Fibroblast of skin of right biceps (primary cell): ENCODE measurements at regions not wholly inside any gene's neighbourhood (a gene's known extent, or its start where the extent isn't known, plus 50 kb on each side); places are given as distances from the start of the nearest gene placed in this dataset.

Experiments used
- DNase-seq: peaks from one replicate; pipeline ENCODE4 v3.0.0-alpha.2; 2013

DNA sequence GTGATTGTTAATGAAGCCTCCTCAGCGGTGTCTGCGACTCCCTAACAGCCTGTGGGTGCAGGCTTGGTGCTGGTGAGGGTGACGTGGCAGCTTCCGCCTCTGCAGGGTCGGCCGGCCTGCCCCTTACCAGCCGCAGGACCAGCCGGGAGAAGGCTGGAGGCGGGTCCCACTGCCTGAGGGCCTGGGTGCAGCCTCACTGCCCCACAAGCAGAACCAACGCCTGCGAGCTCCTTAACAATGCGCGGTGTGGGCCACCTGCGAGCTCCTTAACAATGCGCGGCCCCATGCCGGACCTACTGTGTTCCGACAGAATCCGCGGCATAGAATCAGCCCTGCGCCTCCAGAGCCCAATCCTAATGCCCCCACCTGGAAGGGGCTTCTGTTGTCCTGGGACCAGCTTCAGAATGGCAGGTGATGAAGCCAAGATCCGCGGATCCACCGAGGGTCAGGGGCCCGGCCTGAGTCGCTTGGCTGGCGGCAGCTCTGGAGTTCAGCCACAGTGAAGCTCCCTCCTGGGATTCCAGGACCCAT, 54.4 kb upstream of the AJAP1 start:
- DNase-seq = no peak

DNA sequence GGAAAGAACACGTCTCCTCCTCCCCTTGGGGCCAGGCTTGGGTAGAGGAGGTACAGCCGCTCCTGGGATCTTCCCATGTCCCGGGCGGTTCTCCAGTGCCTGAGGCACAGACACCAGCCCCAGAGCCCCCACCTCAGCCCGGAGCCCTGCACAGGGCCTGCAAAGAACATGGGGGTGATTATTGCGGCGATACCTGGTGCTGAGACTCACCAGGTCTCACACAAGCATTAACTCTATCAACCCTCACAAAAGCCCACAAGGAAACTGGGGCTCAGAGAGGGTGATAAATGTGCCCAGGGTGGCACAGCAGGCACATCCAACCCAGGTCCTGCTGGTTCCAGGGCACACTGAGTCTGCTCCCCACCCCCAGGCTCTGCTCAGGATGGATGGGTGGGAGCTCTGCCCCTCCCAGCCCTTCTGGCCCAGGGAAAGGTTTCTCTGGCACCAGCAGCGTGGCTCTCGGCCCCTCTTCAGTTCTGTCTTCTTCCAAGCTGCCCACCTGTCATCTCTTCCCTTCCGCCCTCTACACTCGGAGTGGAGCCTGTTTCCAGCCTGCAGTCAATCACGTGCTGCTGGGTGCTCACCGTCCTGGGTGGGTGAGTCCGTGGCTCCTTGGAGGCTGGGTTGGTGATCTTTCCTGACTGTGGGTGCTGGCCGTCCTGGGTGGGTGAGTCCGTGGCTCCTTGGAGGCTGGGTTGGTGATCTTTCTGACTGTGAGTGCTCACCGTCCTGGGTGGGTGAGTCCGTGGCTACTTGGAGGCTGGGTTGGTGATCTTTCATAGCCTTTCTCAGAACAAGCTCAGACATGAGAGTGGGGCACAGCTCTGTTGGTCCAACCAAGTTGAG, 53.6 kb upstream of the AJAP1 start:
- DNase-seq = no peak

DNA sequence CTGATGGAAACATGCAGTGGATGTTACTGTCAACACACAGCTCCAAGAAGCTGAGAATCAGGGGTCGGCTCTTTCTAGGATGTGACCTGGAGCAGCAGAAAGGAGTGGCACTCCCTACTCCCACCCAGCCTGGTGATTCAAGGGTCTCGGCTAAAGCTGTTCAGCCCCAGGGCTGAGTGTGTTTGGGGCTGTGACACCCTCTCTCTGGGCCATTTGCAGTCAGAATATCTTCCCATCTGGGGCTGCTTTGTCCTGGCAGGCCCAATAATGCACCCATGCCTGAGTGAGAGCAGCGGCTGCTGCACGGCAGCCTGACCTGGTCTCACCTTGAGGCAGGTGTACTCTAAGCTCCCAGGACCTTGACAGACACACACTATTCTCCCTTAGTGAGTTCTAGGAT, 52.5 kb upstream of the AJAP1 start:
- DNase-seq = no peak

DNA sequence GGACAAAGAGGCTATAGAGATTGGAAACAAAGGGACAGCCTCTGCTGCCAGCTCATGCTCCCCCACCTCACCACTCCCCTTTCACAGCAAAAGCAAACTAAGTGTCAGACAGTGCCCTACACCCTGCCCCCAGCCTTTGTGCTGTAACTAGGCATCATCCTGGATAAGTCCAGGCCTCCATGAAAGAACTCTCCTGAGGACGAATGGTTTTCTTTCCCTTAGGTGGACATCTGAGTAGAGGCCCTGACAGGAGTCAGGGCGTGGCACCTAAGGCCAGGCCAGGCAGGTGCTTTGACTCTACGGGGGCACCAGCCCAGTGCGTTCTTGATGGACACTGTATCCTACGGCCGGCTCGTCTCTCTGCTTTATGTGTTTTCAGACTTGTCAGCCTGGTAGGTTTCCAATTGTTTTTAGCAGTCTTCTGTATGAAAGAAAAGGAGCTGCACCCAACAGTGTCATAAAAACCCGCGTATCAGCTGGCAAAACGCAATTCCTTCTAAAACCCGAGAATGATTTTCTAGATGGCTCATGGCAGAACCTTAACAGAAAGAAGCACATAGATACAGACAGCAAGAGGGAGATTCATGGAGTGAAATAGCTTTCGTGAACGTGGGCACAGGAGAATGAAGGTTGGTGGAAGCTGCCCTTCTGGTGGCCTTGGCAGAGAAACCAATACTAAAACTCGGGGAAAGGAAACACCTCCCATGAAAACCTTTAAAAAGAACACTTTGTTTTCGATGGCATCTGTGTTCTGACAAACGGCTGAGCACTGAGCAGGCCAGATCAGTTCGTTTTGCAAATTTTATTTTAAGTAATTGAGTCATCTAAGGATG, 51.7 kb upstream of the AJAP1 start:
- DNase-seq = no peak

DNA sequence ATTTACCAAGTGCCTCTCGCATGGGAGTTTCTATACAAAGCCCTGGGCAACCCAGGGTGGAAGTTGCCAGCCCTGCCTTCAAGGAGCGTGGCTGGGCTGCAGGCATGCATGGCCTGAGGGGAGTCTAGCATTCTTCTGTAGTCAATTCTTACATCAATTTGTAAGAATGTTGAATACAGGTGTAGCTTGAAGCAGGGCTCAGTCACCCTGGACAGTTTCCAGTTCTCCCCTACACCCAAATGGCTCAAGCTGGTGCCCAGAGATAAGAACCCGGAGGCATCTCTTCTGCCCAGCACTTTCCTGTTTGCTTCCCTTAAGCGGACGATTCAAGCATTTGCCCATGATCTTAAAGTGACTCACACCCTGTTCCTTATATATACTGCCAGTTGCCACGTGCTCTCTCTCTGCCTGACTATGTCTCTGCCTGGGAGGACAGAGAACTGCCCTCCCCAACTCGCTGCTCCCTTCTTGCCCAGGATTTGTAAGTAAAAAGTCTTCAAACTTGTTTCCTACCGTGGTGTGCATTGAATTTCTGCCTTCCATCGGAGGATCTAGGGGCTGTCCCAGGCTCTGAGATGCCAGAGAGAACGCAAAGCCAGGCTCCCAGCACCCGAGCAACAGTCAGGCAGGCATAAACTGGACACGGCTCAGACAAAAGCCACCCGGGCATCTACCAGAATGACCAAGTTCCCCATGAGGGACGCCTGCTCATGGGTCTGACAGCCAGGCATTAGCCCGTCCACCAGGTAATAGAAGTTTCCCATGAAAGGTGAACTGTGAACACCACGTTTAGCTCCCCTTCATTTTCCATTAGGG, 50.9 kb upstream of the AJAP1 start:
- no peak for DNase-seq
